ENCODE measurements at regions not wholly inside any gene's neighbourhood (a gene's known extent, or its start where the extent isn't known, plus 50 kb on each side); places are given as distances from the start of the nearest gene placed in this dataset.

DNA sequence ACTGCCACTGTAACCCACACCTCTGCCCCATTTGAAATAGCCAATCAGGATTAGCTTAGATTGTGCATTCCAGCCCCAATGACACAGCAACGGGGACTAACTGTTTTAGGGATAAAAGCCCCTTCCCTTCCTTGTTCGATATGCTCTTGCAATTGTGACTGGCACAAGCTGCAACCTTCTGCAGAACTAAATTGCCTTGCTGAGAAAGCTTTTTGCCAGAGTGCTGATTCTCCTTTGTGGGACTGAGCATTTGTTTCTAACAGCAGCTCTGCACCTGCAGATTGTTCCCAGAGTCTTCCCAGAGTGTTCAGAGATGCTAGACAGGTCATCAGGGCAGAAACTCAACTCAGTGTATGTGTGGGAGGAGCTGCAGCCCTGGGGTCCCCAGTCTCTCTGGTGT is 115.8 kb downstream of the ZNF675 start:
- no peak for TF ChIP-seq EZH2phosphoT487 (IDR thresholded peaks at IDR 0.05; ENCODE audit: unreplicated experiment)
- TF ChIP-seq, protein P1, sequence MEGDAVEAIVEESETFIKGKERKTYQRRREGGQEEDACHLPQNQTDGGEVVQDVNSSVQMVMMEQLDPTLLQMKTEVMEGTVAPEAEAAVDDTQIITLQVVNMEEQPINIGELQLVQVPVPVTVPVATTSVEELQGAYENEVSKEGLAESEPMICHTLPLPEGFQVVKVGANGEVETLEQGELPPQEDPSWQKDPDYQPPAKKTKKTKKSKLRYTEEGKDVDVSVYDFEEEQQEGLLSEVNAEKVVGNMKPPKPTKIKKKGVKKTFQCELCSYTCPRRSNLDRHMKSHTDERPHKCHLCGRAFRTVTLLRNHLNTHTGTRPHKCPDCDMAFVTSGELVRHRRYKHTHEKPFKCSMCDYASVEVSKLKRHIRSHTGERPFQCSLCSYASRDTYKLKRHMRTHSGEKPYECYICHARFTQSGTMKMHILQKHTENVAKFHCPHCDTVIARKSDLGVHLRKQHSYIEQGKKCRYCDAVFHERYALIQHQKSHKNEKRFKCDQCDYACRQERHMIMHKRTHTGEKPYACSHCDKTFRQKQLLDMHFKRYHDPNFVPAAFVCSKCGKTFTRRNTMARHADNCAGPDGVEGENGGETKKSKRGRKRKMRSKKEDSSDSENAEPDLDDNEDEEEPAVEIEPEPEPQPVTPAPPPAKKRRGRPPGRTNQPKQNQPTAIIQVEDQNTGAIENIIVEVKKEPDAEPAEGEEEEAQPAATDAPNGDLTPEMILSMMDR (conservative IDR thresholded peaks at IDR 0.05; ENCODE audit: low read depth in 2 of 2): no peak
- no peak for TF ChIP-seq POLR2AphosphoS5 (IDR thresholded peaks at IDR 0.05; ENCODE audit: low read depth)
- TF ChIP-seq ZNF114 (CRISPR knock-in tag; IDR thresholded peaks at IDR 0.05): no peak
- no peak for TF ChIP-seq CREB1 (CRISPR knock-in tag; IDR thresholded peaks at IDR 0.05; ENCODE audit: low read depth)
